ENCODE measurements at regions not wholly inside any gene's neighbourhood (a gene's known extent, or its start where the extent isn't known, plus 50 kb on each side); places are given as distances from the start of the nearest gene placed in this dataset.
"Not testable (repeated sequence)": the region's sequence is repeated elsewhere in the genome, so short reads cannot be mapped to it uniquely, and the experiment has no call there.

DNA sequence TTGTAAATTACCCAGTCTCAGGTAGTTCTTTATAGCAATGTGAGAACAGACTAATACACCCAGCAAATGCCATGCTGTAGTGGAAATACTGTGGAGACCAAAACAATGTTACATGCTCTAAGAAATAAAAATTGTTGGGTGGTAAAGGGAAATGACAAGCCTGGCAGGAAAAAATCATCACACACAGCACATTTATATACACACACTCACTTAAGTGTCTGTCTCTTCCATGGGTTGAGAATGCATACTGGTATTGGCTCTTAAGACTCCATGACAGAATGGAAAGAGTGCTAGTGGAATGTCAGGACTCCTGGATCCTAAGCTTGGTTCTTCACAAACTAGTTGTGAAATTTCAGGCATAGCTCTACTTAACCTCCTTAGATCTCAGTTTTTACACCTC lies 343.0 kb downstream of the CD83 start:
- no peak for DNase-seq (ENCODE audit: low spot score)

DNA sequence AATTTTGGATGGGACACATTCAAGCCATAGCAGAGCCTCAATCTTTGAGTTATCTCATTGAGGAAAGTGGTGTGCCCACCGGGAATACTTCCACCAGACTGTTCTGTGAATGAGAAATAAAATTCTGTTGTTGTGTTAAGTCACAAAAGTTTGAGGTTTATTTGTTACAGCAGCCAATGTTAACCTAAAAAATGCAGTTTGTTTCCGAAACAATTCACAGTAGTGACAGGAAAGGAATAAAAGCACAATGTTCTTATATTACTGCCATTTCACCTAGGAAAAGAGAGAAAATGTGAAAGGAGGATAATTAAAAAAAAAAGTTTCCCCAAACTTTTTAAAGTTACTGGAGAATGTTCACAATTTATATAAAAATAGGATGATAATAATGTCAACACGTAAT lies 344.6 kb downstream of the CD83 start:
- DNase-seq (ENCODE audit: low spot score), result no peak

DNA sequence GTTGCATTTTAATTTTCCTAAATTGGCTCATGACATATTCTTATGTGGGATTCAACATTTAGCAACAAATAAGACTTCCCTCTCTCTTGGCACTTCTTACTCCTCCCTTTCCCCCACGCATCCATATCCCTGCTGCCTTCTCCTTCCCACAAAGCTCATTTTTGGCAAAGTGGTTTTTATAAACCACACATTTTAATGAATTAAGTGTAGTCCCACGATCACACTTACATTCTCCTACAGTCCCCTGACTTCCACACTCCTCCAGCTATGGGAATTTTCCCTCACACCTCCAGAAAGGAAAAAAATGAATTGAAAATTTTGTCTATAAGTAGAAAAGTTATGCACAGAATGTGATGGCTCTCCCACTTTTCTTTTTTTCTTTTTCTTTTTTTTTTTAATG lies 345.0 kb downstream of the CD83 start:
- no peak for DNase-seq (ENCODE audit: low spot score)

DNA sequence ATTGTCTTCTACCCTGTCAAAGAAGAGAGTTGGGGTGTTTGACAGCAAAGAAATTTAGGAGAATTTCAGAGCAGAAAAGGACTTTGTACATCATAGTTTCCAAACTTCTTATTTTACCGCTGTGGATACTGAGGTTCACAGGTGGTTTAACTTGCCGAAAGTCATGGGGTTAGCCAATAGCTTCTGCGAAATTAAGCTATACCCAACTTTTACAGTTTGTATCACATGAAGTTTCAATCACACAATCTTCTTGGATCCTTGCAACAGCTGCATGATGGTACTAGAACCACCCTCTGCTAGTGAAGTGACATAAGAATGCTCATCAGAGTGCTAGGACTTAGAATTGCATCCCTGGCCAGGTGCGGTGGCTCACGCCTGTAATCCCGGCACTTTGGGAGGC lies 345.5 kb downstream of the CD83 start:
- DNase-seq (ENCODE audit: low spot score), result no peak

DNA sequence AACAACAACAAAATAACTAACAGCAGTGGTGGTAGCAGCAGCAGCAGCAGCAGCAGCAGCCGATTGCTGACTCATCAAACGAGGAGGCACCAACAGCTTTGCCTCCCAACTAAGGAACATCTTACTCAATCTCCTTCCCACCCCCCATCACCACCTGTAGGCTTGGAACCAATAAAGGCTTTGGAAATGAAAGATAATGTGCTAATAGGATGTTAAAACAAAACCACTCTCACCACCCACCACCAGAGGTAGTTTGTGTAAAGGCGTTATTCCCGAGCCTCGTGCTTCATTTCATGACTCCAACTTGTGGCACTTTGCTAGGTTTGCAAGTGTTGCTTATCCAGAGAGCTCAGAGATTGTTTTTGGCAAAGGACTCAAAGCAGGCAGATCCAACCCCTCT lies 346.5 kb downstream of the CD83 start:
- no peak for DNase-seq (ENCODE audit: low spot score)

DNA sequence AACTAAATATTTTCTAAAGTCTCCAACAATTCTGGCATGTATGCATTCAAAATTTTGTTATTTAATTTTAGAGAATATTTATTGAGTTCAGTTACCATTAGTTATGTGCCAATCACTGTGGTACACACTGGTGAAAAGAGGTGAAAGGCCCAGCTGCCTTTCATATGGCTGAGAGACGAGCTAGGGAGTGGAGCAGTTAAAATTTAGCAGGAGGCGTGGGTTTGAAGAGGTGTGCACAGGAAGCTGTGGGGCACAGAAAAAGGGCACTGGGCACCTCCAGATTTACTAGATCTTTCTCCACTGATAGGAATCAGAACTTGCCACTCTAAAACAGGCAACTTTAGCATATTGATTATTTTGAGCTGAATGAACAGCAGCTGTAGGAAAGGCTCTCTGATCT lies 347.1 kb downstream of the CD83 start:
- no peak for DNase-seq (ENCODE audit: low spot score)

DNA sequence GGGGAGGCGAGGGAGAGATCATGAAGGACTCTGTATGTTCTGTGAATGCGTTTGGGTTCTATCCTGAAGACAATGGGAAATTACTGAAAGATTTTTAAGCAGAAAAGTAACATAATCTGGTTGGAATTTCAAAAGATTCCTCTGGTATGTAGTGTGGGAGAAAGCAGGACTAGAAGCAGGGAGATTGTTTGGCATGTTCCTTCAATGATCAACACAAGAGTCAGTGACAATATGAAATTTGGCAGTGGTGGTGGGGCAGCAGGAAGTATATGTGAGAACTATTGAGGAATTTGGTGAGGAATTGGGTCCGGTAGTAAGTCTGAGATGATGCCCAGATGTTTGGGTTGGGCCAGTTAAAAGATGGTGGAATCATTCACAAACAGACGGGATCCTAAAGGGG lies 348.7 kb downstream of the CD83 start:
- no peak for DNase-seq (ENCODE audit: low spot score)

DNA sequence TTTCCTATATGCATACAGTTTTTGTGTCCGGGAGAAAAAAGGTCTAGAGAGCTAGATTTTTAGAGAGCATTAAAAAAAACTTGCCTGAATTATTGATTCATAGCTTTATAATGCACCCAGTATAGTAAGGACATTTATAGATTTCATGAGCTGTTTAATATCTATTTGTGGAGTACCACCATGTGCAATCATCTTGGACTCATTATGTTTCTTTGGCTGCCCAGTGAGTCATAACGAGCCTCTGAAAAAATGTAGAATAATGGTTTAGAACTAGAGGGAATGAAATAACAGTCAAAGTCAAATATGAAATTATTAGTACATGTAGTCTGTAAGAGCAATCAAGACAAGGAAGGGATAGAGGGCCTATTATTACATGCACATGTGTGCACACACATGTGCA lies 350.0 kb downstream of the CD83 start:
- no peak for DNase-seq (ENCODE audit: low spot score)

DNA sequence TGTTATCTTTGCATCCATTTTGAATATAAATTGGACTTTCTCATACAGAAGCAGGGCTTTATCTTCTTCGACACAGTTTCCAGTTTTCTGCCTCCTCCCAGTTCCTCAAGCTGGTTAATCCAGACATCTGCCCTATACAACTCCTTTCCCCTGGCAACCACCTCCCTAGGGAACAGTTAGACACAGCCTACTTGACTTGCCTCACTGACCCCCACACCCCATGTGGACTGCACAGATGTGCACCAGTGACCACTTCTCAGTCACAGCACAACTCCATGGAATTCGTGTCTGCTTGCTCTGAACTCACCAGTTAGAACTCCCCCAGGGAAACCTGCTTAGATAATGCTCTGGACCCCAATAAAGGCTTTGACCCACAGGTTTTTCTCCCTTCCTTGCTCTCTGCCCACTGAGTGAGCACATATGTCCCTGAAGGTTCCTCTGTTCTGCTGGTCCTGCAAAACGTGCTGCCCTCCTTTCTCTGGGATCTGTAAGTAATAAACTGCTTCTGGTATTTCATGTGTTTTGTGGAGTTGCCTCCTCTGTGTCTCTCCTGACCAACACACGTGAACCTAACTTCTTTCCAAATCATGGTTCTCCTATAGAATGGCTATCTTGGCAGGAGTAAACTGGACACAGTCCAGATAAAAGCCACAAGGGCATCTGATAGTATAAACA lies 351.2 kb downstream of the CD83 start:
- DNase-seq (ENCODE audit: low spot score), result no peak

DNA sequence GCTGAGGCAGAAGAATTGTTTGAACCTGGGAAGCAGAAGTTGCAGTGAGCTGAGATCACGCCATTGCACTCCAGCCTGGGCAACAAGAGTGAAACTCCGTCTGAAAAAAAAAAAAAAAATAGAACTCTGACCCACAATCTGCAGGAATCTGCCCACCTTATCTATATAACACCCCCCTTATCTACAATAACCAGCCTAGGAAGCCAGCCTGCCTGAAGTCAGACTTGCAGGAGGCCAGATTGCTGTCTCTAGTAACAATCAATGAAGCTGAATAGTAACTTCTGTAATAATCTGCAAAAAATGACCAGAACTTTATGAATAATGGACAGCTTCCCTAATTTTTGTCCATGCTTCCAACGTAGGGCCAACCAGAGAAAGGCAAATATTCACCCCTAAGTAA lies 352.5 kb downstream of the CD83 start:
- DNase-seq (ENCODE audit: low spot score), result no peak

DNA sequence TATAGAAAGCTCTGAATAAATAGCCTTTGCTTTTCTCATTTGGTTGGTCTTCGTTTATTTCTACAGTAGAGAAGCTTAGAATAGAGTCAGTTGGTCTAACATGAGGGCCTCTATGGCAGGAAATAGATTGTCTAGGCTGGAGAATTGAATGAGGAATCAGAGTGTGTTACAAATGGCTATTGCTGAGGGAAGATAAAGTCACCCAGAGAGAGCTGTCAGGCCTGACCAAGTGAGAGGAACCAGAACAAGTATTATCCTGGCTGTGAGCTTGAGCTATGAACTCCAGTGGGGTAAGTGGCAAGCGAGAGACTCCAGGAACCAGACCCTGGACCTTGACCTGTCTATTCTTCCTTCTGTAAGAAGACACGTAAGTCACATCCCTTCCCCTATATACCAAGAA lies 353.1 kb downstream of the CD83 start:
- no peak for DNase-seq (ENCODE audit: low spot score)

DNA sequence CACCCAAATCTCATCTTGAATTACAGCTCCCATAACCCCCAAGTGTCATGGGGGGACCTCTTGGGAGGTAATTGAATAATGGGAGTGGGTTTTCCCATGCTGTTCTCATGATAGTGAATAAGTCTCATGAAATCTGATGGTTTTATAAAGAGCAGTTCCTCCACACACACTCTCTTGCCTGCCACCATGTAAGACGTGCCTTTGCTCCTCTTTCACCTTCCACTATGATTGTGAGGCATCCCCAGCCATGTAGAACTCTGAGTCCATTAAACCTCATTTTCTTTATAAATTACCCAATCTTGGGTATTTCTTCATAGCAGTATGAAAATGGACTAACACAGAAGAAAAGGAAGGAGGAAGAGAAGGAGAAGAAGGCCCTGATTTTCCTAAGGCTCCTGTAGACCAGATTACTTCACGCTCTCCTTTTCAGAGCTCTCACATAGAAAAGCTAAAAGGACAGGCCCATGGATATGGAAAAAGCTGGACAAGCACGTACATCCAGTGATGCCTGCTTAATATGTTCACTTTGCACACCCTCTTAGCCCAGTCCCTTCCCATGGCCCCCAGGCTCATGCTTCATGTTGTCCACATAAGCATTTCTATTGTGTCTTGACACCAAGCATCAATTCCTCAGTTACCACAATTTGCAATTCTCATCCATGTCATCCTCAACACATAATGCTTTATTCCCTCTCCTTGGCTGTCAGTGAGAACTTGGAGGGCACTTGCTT lies 354.8 kb downstream of the CD83 start:
- DNase-seq (ENCODE audit: low spot score), result no peak

DNA sequence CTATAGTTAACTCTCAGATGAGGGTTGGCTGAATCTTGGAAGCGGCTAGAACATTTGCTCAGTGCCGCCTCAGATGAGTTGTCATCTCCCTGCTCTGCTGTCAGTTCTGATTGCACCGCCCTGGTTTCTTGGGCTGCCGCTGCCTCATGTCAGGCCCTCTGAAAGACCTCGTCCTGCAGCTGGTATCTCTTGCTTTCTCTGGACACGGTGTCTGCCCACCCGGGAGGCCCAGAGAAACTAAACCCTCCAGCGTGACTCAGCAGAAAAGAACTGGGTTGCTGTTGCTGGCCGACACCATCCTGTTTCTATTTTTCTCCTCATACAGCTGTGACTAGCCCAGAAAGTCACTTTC lies 355.4 kb downstream of the CD83 start:
- DNase-seq (ENCODE audit: low spot score), result no peak

DNA sequence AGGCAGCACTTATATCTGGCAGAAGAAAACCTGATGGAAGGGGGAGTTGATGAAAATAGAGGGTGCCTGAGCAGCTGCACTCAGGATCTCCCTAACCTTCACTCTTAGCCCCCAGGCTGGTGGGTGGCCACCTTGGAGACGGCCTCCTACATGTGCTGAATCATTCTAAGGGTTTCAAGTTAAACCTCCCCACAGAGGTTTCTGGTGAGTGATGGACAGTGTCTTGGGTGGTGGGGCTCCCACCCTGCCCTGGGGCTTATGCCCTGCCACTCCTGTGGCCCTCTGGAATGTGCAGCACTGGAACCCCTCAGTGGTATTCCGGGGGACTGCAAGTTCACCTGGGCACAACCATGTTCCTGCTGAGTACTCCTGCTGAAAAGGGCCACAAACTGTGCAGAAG lies 357.2 kb downstream of the CD83 start:
- no peak for DNase-seq (ENCODE audit: low spot score)

DNA sequence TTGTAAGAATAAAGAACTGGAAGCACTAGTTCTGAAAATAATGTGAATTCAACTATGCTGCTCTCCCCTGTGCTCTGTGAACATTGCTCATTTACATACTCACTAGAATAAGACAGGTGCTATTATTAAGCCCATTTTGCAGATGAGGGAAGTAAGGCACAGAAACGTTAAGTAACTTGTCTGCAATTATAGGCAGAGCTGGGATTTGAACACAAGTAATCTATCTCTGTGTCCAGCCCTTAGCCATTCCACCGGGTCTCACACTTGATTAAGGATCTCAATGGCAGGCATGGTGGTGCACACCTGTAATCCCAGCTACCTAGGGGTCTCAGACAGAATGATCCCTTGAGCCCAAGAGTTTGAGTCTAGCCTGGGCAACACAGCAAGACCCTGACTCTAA lies 357.7 kb downstream of the CD83 start:
- DNase-seq (ENCODE audit: low spot score), result no peak

DNA sequence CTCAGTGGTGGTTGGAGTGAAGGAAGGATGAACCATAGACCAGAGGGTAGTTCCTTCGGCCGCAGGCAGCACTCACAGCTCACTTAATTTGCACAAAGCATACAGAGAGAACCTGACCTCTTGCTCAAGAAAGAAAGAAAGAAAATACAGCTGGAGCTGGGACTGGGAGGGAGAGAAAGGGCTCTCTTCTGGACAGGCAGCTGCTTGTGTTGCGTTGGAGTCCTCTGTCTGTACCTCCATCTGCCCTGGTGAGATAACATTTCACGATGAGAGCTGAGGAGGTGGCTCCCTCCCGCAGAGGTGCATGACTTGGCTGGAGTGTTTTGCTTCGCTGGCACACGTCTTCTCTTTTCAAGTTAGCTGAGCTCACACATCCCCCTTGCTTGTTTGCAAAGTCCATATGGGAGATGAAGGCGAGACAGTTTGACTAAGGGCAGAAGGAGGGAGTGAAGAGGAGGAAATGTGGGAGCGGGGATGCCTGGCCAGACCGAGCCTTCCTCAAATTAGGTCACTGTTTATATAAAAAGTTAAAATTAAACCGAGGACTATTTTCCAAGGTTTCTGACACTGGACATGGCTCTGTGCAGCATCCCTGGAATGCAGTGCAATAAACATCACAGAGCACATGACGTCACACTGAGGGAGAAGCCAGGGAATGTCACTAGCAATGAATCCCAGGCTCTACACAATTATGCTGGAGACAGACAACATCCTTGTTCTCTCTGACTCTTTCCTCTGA lies 359.4 kb downstream of the CD83 start:
- DNase-seq (ENCODE audit: low spot score), result no peak

DNA sequence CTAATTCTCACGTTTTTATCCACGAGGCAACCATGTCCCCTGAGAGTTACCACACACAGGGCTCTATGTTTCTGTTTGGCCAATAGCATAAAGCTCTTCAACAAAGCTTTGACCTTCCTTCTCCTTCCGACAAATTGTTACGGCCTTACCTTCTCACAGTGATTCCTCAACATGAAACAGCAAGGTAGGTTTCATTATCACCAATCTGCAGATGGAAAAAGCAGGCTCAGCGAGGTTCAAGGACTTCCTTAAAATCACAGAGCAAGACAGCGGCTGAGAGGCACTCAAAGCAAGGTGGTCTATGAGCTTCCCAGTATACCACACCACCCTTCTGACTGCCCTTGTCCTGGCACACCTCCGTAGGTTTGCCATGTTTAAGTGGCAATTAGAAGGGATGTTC lies 360.0 kb downstream of the CD83 start:
- no peak for DNase-seq (ENCODE audit: low spot score)

DNA sequence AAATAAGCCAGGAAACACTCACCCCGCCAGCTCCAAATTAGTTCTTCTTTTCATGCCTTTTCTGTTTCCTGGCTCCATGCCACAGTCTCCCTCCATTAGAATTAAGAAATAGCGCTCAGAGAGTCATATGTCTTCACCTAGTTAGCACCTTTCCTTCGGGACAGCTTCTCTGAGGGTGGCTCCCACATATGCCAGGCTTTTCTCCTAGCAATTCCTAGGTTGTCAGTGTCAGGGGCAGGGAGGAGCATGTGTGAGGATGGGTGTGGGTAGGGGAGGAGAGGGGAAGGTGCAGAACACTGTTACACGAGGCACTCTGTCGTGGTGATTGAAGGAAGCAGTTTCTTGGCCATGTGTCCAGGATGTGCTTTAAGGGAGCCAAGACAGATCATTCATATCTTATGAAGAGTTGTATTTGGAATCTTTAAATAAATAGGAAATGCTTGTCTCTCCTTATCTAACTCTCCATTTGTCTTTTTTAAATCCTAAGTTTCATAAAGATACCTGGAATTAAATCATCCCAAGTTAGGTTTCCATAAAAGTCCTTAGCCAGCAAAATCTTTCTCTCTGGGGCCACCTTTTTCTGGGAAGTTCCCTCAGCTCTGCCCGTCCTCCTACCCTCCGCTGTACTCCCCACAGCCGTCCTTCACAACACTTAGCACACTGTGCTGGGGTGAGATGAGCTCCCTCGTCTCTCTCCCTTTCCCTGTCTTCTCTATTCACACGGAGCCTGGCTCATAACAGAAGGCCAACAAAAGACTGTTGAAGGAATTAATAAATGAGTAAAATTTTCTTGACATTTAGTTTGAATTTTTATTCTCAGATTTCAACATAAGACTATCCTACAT lies 361.0 kb downstream of the CD83 start:
- no peak for DNase-seq (ENCODE audit: low spot score)

DNA sequence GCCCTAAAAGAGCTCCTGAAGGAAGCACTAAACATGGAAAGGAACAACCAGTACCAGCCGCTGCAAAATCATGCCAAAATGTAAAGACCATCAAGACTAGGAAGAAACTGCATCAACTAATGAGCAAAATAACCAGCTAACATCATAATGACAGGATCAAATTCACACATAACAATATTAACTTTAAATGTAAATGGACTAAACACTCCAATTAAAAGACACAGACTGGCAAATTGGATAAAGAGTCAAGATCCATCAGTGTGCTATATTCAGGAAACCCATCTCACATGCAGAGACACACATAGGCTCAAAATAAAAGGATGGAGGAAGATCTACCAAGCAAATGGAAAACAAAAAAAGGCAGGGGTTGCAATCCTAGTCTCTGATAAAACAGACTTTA lies 364.4 kb downstream of the CD83 start:
- DNase-seq (ENCODE audit: low spot score), result not testable (repeated sequence)

DNA sequence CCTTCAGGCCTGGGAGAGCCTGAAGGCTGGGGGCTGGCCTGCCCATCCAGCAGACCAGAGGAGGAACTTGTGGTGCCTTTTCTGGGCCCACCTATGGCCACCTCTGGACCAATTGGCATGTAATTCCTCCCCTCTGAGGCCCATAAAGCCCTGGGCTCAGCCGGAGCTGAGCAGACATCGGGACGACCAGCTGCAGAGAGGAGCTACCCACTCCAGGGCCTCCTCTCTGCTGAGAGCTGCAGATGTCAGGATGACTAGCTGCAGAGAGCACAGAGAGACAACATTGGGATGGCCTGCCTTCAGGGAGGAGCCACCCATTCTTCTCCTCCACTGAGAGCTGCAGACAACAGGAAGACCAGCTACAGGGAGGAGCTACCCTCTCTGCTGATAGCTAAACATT lies 370.1 kb downstream of the CD83 start:
- DNase-seq (ENCODE audit: low spot score), result no peak

DNA sequence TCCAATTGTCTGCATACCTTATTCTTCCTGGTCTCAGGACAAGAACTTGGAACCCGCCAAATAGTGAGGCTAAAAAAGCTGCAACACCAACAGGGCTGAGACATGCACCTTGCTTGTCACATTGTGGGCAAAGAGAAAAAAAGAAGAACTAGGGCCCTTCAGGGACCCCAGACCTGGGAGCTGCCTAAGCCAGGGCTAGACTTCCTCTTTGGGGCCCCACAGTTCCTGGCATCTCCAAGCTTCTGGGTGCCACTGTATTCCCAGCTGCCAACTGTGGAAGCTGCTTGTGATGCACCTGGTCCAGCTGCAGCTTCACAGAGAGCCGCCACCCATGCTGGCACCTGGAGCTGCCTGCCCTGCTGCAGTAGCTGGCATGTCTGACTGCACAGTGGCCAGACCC lies 370.6 kb downstream of the CD83 start:
- no peak for DNase-seq (ENCODE audit: low spot score)

DNA sequence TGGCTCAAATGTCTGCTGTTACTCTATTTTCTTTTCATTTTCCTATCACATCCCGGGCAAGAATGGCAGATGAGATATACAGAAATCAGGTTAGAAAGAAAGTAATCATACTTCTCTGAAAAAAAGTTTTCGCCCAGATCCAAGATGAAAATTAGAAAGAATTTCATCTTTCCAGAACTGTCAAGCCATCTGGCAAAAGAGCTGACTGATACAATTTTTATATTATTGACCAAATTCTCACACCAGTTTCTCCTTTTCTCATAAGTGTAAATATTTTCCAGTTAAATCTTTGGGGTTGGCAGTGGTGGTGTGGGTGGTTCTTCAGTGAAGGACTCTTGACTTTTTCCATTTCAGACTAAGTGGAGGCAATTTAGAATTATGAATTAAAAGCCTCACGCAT lies 371.9 kb downstream of the CD83 start:
- no peak for DNase-seq (ENCODE audit: low spot score)

DNA sequence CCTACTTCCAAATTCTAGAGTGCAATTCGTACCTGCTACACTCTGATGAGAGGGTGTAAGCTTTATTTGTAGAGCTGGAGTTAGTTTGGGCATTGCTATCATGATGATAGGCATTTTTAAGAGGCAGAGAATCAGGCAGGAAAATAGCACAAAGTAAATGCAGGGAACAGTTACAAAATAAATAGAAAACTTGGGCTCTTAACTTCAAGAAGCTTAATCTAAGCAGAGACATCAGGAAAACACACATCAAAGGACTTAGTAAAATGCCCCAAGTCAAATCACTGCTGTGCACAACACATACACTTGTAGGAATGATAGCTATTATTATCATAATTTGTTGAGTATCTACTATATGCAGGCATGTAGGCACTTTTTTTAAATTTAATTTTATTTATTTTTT lies 381.2 kb downstream of the CD83 start:
- no peak for DNase-seq (ENCODE audit: low spot score)

All from activated CD4-positive, alpha-beta T cell treated with anti-CD3 and anti-CD28 coated beads, Interleukin-2, Interleukin-4, amounts not matched to agents 100 ng/mL and 50 ng/mL, durations not matched to agents 16 hours and 8 hours (primary cell).